B cell (primary cell): ENCODE measurements at regions not wholly inside any gene's neighbourhood (a gene's known extent, or its start where the extent isn't known, plus 50 kb on each side); places are given as distances from the start of the nearest gene placed in this dataset.

Experiments
- CTCF ChIP-seq: fragments of 200-600 bp; IDR thresholded peaks from one replicate; pipeline ENCODE4 v1.8.0; 2022; ENCODE audit warnings: antibody characterized with exemption, mild to moderate bottlenecking
- EZH2 ChIP-seq: IDR thresholded peaks from 2 replicates; pipeline ENCODE4 v1.6.1; 2012; ENCODE audit warnings: borderline replicate concordance, low read depth, mild to moderate bottlenecking, moderate library complexity, low read length; ENCODE audit not compliant: insufficient read depth, poor library complexity, severe bottlenecking

- no peak for TF ChIP-seq CTCF
- no peak for TF ChIP-seq EZH2
Measured at GRCh38 chr19:28184997-28185396, 1028.0 kb downstream of the UQCRFS1 start.
